Tibial nerve (tissue), 4 donors: ENCODE measurements at regions not wholly inside any gene's neighbourhood (a gene's known extent, or its start where the extent isn't known, plus 50 kb on each side); places are given as distances from the start of the nearest gene placed in this dataset.

Source experiments
- EP300 ChIP-seq, 2 donors: sonication (generic); formaldehyde crosslinking; IDR thresholded peaks; one replicate each; pipeline ENCODE4 v1.6.1; 2017; ENCODE audit warnings: antibody characterized with exemption in 2 of 2, mild to moderate bottlenecking in 1 of 2
- POLR2A ChIP-seq, 2 donors: fragments of 450-650 bp; IDR thresholded peaks; one replicate each; pipeline ENCODE4 v1.6.1; 2017; ENCODE audit warnings: antibody characterized with exemption in 2 of 2, mild to moderate bottlenecking in 2 of 2, moderate library complexity in 2 of 2
- TF ChIP-seq, protein P1 (sequence below), 5 experiments: fragments of 200-600 bp in 3 of 5; fragments of 450-650 bp in 2 of 5; sonication (generic) in 3 of 5; IDR thresholded peaks; one replicate each; pipeline ENCODE4 v1.5.1; 2016 to 2019; ENCODE audit warnings: antibody characterized with exemption in 5 of 5, mild to moderate bottlenecking in 3 of 5, moderate library complexity in 2 of 5

DNA sequence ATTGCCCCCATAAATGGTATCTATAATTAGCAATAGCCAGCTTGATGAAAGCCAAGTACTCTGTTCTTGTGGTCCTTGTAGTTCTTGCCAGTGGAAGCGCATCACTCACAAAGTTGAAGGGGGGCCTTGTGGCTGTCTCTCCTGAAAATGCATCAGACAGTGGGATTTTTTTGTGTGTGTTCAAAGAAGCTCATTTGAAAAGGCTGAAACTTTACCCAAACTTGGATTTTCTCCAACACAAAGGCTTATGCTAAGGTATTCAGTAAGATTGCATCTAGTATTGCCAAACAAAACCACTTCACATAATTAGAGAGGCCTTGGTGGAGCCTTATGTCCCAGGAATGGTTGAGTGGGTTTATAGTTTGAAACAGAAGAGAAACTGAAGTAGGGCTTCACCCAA is 216.7 kb upstream of the TMTC1 start:
- TF ChIP-seq, protein P1, sequence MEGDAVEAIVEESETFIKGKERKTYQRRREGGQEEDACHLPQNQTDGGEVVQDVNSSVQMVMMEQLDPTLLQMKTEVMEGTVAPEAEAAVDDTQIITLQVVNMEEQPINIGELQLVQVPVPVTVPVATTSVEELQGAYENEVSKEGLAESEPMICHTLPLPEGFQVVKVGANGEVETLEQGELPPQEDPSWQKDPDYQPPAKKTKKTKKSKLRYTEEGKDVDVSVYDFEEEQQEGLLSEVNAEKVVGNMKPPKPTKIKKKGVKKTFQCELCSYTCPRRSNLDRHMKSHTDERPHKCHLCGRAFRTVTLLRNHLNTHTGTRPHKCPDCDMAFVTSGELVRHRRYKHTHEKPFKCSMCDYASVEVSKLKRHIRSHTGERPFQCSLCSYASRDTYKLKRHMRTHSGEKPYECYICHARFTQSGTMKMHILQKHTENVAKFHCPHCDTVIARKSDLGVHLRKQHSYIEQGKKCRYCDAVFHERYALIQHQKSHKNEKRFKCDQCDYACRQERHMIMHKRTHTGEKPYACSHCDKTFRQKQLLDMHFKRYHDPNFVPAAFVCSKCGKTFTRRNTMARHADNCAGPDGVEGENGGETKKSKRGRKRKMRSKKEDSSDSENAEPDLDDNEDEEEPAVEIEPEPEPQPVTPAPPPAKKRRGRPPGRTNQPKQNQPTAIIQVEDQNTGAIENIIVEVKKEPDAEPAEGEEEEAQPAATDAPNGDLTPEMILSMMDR (IDR thresholded peaks at IDR 0.05) = no peak
- TF ChIP-seq POLR2A (IDR thresholded peaks at IDR 0.05) = no peak
- no peak for TF ChIP-seq EP300 (IDR thresholded peaks at IDR 0.05)
